SU-DHL-6 (cell line): ENCODE measurements at regions not wholly inside any gene's neighbourhood (a gene's known extent, or its start where the extent isn't known, plus 50 kb on each side); places are given as distances from the start of the nearest gene placed in this dataset.

Experiments used
- EZH2phosphoT487 ChIP-seq: fragments of 200-600 bp; sonication (generic), shearing (Covaris generic); conservative IDR thresholded peaks from 2 replicates; pipeline ENCODE4 v1.6.1; 2018; ENCODE audit warnings: mild to moderate bottlenecking, antibody characterized with exemption, low read length, moderate library complexity, mixed read lengths
- TF ChIP-seq, protein P1 (sequence below): fragments of 200-600 bp; sonication (generic); IDR thresholded peaks from one replicate; pipeline ENCODE4 v1.5.1; 2017; ENCODE audit warnings: antibody characterized with exemption, mild to moderate bottlenecking, low read length, moderate library complexity; ENCODE audit not compliant: insufficient read depth, poor library complexity, severe bottlenecking

GRCh38 chr7:25970911-25971310 lies 181.1 kb upstream of the NFE2L3 start:
- TF ChIP-seq, protein P1, sequence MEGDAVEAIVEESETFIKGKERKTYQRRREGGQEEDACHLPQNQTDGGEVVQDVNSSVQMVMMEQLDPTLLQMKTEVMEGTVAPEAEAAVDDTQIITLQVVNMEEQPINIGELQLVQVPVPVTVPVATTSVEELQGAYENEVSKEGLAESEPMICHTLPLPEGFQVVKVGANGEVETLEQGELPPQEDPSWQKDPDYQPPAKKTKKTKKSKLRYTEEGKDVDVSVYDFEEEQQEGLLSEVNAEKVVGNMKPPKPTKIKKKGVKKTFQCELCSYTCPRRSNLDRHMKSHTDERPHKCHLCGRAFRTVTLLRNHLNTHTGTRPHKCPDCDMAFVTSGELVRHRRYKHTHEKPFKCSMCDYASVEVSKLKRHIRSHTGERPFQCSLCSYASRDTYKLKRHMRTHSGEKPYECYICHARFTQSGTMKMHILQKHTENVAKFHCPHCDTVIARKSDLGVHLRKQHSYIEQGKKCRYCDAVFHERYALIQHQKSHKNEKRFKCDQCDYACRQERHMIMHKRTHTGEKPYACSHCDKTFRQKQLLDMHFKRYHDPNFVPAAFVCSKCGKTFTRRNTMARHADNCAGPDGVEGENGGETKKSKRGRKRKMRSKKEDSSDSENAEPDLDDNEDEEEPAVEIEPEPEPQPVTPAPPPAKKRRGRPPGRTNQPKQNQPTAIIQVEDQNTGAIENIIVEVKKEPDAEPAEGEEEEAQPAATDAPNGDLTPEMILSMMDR, result no peak
- TF ChIP-seq EZH2phosphoT487, result no peak
